OCI-LY7 (cell line): ENCODE measurements at regions not wholly inside any gene's neighbourhood (a gene's known extent, or its start where the extent isn't known, plus 50 kb on each side); places are given as distances from the start of the nearest gene placed in this dataset.

Experiments used
- EZH2phosphoT487 ChIP-seq: fragments of 200-600 bp; sonication (generic); IDR thresholded peaks from 2 replicates; pipeline ENCODE4 v1.6.1; 2018; ENCODE audit warnings: low read depth, borderline replicate concordance, mild to moderate bottlenecking, mixed run types, antibody characterized with exemption, low read length, moderate library complexity, mixed read lengths
- TF ChIP-seq, protein P1 (sequence below): fragments of 200-600 bp; sonication (generic); conservative IDR thresholded peaks from 2 replicates; pipeline ENCODE4 v1.5.1; 2014; ENCODE audit warnings: mild to moderate bottlenecking, antibody characterized with exemption, low read length, moderate library complexity, mixed read lengths

GRCh38 chr12:113559466-113559865, 87.8 kb upstream of the LHX5 start:
- TF ChIP-seq, protein P1, sequence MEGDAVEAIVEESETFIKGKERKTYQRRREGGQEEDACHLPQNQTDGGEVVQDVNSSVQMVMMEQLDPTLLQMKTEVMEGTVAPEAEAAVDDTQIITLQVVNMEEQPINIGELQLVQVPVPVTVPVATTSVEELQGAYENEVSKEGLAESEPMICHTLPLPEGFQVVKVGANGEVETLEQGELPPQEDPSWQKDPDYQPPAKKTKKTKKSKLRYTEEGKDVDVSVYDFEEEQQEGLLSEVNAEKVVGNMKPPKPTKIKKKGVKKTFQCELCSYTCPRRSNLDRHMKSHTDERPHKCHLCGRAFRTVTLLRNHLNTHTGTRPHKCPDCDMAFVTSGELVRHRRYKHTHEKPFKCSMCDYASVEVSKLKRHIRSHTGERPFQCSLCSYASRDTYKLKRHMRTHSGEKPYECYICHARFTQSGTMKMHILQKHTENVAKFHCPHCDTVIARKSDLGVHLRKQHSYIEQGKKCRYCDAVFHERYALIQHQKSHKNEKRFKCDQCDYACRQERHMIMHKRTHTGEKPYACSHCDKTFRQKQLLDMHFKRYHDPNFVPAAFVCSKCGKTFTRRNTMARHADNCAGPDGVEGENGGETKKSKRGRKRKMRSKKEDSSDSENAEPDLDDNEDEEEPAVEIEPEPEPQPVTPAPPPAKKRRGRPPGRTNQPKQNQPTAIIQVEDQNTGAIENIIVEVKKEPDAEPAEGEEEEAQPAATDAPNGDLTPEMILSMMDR, result no peak
- TF ChIP-seq EZH2phosphoT487, result no peak
